Caco-2 (cell line): ENCODE measurements at regions not wholly inside any gene's neighbourhood (a gene's known extent, or its start where the extent isn't known, plus 50 kb on each side); places are given as distances from the start of the nearest gene placed in this dataset.

Experiments used
- BruUV-seq: library from RNA; stranded (reverse); fragments of 400-500 nt; replicated peaks from 2 replicates; lab custom pipeline; 2021; lab: Mats Ljungman, UMichigan
- CTCF ChIA-PET: fragments of 300-600 bp; sonication (Branson Sonifier 250); formaldehyde crosslinking; loops from one replicate; lab custom pipeline; 2022; ENCODE audit warnings: antibody characterized with exemption; lab: Charles Lee
- POLR2A ChIA-PET: fragments of 300-600 bp; sonication (Branson Sonifier 250); formaldehyde crosslinking; loops from one replicate; lab custom pipeline; 2022; ENCODE audit warnings: antibody characterized with exemption; lab: Charles Lee
- DNase-seq, 2 experiments: peaks; one replicate each; pipeline versions ENCODE4 v3.0.0 to v3.0.0-alpha.2; 2020 to 2022
- H3K27me3 ChIP-seq: replicated peaks from 2 replicates; pipeline ENCODE4 v1.6.0; 2011; ENCODE audit warnings: low read length; ENCODE audit not compliant: control insufficient read depth, insufficient read depth
- H3K36me3 ChIP-seq: 2 replicates; pipeline ENCODE4 v1.5.1; 2011; ENCODE audit warnings: low read length; ENCODE audit not compliant: control insufficient read depth, insufficient read depth
- H3K4me1 ChIP-seq: fragments of 250-450 bp; sonication (Bioruptor Pico); 2 replicates; pipeline ENCODE4 v1.5.1; 2020; ENCODE audit warnings: mild to moderate bottlenecking
- H3K4me3 ChIP-seq: 2 replicates; pipeline ENCODE4 v1.5.1; 2011; ENCODE audit warnings: low read depth, mild to moderate bottlenecking, control low read depth, low read length
- H3K9me3 ChIP-seq: fragments of 250-450 bp; sonication (Bioruptor Pico); 2 replicates; pipeline ENCODE4 v1.5.1; 2020; ENCODE audit warnings: mild to moderate bottlenecking, moderate library complexity
- H3K27ac Mint-ChIP-seq: one replicate; pipeline ENCODE4 v1.8.0; 2022; ENCODE audit warnings: mixed read lengths; ENCODE audit not compliant: unreplicated experiment
- H3K27me3 Mint-ChIP-seq: one replicate; pipeline ENCODE4 v1.8.0; 2022; ENCODE audit warnings: mixed read lengths; ENCODE audit not compliant: insufficient read depth, unreplicated experiment
- H3K36me3 Mint-ChIP-seq: one replicate; pipeline ENCODE4 v1.8.0; 2022; ENCODE audit warnings: mild to moderate bottlenecking, mixed read lengths; ENCODE audit not compliant: insufficient read depth, unreplicated experiment
- H3K4me1 Mint-ChIP-seq: one replicate; pipeline ENCODE4 v1.8.0; 2022; ENCODE audit warnings: low read depth, mixed read lengths; ENCODE audit not compliant: unreplicated experiment
- H3K4me3 Mint-ChIP-seq: one replicate; pipeline ENCODE4 v1.8.0; 2022; ENCODE audit warnings: mild to moderate bottlenecking, moderate library complexity, mixed read lengths; ENCODE audit not compliant: unreplicated experiment
- H3K9me3 Mint-ChIP-seq: one replicate; pipeline ENCODE4 v1.8.0; 2022; ENCODE audit warnings: mixed read lengths; ENCODE audit not compliant: unreplicated experiment
- intact Hi-C: fragments of 100-400 bp; cut with micrococcal nuclease; formaldehyde crosslinking; loops from one replicate; pipeline ENCODE4 v1.10.0; 2022; ENCODE audit not compliant: unreplicated experiment
- TF ChIP-seq, protein P1 (sequence below), 2 experiments: fragments of 200-600 bp in 1 of 2; IDR thresholded peaks; 1 replicate in 1 of 2; 2 replicates in 1 of 2; pipeline versions ENCODE4 v1.5.1 to v1.8.0; 2011 to 2022; ENCODE audit warnings: antibody characterized with exemption in 1 of 2, control low read depth in 1 of 2, inconsistent platforms in 1 of 2, low read depth in 1 of 2, low read length in 1 of 2, mild to moderate bottlenecking in 1 of 2, moderate library complexity in 1 of 2; ENCODE audit not compliant: insufficient read depth in 1 of 2, severe bottlenecking in 1 of 2, unreplicated experiment in 1 of 2

DNA sequence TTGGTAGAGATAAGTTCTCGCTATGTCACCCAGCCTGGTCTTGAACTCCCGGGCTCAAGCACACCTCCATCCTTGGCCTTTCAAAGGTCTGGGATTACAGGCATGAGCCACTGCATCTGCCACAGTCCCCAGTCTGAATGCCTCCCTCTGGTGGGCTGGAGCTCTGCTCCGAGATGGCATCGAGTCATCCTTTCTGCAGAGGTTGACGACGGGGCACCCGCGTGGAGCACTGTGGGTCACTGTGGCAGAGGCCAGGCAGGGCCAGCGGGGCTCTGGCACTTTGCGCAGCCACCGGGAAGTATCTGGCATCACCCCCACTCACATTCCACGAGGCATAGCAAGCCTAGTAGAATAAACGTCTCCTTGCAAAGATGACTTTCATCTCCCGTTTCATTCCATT lies 163.3 kb upstream of the DIO3 start:
- Histone ChIP-seq H3K9me3 (no peaks in the 10 kb centered on the region), H3K27me3 (no peaks in the 10 kb centered on the region), H3K36me3 (no peaks in the 10 kb centered on the region), H3K4me1 (no peaks in the 10 kb centered on the region), H3K4me3 (no peak overlapping the region)
- Mint-ChIP-seq H3K4me3 (no peak overlapping the region), H3K36me3 (no peaks in the 10 kb centered on the region), H3K27ac (no peak overlapping the region), H3K27me3 (no peaks in the 10 kb centered on the region), H3K4me1 (no peaks in the 10 kb centered on the region), H3K9me3 (no peaks in the 10 kb centered on the region)
- ChIA-PET CTCF (no interaction called here), POLR2A (no interaction called here)
- TF ChIP-seq, protein P1, sequence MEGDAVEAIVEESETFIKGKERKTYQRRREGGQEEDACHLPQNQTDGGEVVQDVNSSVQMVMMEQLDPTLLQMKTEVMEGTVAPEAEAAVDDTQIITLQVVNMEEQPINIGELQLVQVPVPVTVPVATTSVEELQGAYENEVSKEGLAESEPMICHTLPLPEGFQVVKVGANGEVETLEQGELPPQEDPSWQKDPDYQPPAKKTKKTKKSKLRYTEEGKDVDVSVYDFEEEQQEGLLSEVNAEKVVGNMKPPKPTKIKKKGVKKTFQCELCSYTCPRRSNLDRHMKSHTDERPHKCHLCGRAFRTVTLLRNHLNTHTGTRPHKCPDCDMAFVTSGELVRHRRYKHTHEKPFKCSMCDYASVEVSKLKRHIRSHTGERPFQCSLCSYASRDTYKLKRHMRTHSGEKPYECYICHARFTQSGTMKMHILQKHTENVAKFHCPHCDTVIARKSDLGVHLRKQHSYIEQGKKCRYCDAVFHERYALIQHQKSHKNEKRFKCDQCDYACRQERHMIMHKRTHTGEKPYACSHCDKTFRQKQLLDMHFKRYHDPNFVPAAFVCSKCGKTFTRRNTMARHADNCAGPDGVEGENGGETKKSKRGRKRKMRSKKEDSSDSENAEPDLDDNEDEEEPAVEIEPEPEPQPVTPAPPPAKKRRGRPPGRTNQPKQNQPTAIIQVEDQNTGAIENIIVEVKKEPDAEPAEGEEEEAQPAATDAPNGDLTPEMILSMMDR (IDR thresholded peaks at IDR 0.05; ENCODE audit: insufficient read depth in 1 of 2, low read depth in 1 of 2, low read length in 1 of 2, severe bottlenecking in 1 of 2, unreplicated experiment in 1 of 2) = no peak
- DNase-seq = no peak
- no TSS peak for BruUV-seq
- intact Hi-C loops = no loop called here

DNA sequence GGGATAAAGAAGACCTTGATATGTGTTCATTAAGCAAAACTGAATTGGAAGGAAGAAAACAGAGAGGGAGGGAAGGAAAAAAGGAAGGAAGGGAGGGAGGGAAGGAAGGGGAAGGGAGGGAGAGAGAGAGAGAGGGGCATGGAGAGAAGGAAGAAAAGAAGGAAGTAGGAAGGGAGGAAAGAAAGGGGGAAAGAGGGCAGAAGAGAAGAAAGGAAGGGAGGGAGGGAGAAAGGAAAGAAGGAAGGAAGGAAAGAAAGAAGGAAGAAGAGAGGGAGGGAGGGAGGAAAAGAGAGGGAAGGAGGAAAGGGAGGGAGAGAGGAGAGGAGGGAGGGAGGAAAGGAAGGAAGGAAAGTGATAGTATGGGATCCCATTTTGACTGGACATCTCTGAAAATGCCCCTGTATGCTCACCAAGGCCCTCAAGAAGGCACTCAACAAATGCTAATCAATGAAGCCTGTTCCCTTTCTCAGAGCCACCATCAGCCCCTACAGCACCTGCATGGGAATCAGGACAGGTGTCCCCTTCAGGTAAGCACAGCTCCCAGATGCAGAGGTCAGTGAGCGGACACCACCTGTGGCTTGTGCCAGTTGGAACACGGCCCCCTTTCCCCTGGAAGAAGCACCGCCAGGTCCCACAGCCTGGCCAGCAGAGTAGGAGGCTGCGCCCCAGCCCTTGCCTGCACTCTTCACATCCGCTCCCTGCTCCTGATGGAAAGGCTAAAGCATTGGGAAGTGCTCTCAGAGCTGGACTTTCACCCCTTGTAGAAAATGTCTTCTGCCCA lies 161.4 kb upstream of the DIO3 start:
- H3K9me3 Mint-ChIP-seq = no peaks in the 10 kb centered on the region
- DNase-seq = no peak
- POLR2A ChIA-PET = no interaction called here
- Histone ChIP-seq H3K4me1 (no peaks in the 10 kb centered on the region), H3K9me3 (no peaks in the 10 kb centered on the region), H3K36me3 (no peaks in the 10 kb centered on the region), H3K4me3 (no peak overlapping the region), H3K27me3 (no peaks in the 10 kb centered on the region)
- intact Hi-C loops = no loop called here
- H3K27me3 Mint-ChIP-seq = no peaks in the 10 kb centered on the region
- no peaks in the 10 kb centered on the region for H3K36me3 Mint-ChIP-seq
- BruUV-seq = no TSS peak
- H3K27ac Mint-ChIP-seq = no peak overlapping the region
- CTCF ChIA-PET = no interaction called here
- H3K4me3 Mint-ChIP-seq = no peak overlapping the region
- H3K4me1 Mint-ChIP-seq = no peaks in the 10 kb centered on the region
- TF ChIP-seq, protein P1 (IDR thresholded peaks at IDR 0.05; ENCODE audit: insufficient read depth in 1 of 2, low read depth in 1 of 2, low read length in 1 of 2, severe bottlenecking in 1 of 2, unreplicated experiment in 1 of 2) = no peak

DNA sequence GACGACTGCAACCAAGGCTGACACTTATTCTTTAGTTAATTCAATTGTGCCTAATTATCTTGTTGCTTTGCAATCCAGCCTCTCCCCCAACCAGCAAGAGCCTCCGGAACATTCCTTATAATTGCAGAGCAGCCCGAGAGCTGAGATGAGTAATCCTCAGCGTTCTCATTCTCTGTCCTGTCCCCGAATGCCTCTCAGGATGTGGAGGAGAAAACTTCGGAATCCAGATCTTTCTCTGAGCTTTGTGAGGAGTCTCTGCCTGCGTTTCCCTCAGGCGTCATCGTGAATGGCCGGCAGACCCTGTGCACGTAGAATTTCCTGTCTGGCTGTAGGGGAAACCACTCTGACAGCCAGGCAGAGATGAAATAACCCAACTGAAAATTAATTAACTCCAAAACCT lies 160.5 kb upstream of the DIO3 start:
- Histone ChIP-seq H3K36me3 (no peaks in the 10 kb centered on the region), H3K9me3 (no peaks in the 10 kb centered on the region), H3K4me3 (no peak overlapping the region), H3K27me3 (no peaks in the 10 kb centered on the region), H3K4me1 (no peaks in the 10 kb centered on the region)
- Mint-ChIP-seq H3K4me3 (no peak overlapping the region), H3K27me3 (no peaks in the 10 kb centered on the region), H3K9me3 (no peaks in the 10 kb centered on the region), H3K36me3 (no peaks in the 10 kb centered on the region), H3K27ac (no peak overlapping the region), H3K4me1 (no peaks in the 10 kb centered on the region)
- intact Hi-C loops = no loop called here
- CTCF ChIA-PET = no interaction called here
- no peak for DNase-seq
- no TSS peak for BruUV-seq
- POLR2A ChIA-PET = no interaction called here
- TF ChIP-seq, protein P1 (IDR thresholded peaks at IDR 0.05; ENCODE audit: insufficient read depth in 1 of 2, low read depth in 1 of 2, low read length in 1 of 2, severe bottlenecking in 1 of 2, unreplicated experiment in 1 of 2) = no peak
